Adrenal gland (tissue), 9 donors: ENCODE measurements at regions not wholly inside any gene's neighbourhood (a gene's known extent, or its start where the extent isn't known, plus 50 kb on each side); places are given as distances from the start of the nearest gene placed in this dataset.

Experiments
- DNase-seq, 7 donors: peaks; one replicate each; pipeline ENCODE4 v3.0.0-alpha.2; 2019 to 2020
- H3K27ac ChIP-seq, 5 donors: fragments of 200-600 bp; sonication (generic) in 4 of 5; 1 replicate in 3 of 5; 2 replicates in 2 of 5; pipeline versions ENCODE4 v1.5.1 to v1.8.0; 2016 to 2020; ENCODE audit warnings: mild to moderate bottlenecking in 1 of 5
- H3K27me3 ChIP-seq: fragments of 200-600 bp; 2 replicates; pipeline ENCODE4 v1.8.0; 2021
- H3K36me3 ChIP-seq, 2 donors: fragments of 200-600 bp; replicated peaks in 1 of 2; 1 replicate in 1 of 2; 2 replicates in 1 of 2; pipeline versions ENCODE4 v1.5.1 to v1.8.0; 2018 to 2022
- H3K4me1 ChIP-seq, 2 donors: fragments of 200-600 bp; replicated peaks in 1 of 2; 1 replicate in 1 of 2; 2 replicates in 1 of 2; pipeline versions ENCODE4 v1.5.1 to v1.8.0; 2018 to 2021
- H3K4me3 ChIP-seq, 4 donors: fragments of 200-600 bp; sonication (generic) in 3 of 4; one replicate each; pipeline ENCODE4 v1.5.1; 2016 to 2018
- H3K9me3 ChIP-seq, 3 donors: fragments of 200-600 bp; sonication (generic) in 1 of 3; replicated peaks in 1 of 3; 1 replicate in 2 of 3; 2 replicates in 1 of 3; pipeline versions ENCODE4 v1.5.1 to v1.8.0; 2016 to 2021
- POLR2A ChIP-seq, 2 donors: fragments of 450-650 bp; IDR thresholded peaks; one replicate each; pipeline ENCODE4 v1.6.1; 2017; ENCODE audit warnings: antibody characterized with exemption in 2 of 2, mild to moderate bottlenecking in 2 of 2, moderate library complexity in 1 of 2
- WGBS, 4 donors: extraction: QIAGEN DNeasy Blood & Tissue Kit in 2 of 4; methylation state at CpG; one replicate each; pipeline versions ENCODE4 v1.1.5 to v1.1.7; 2013 to 2017; 5-methylcytosine and 5-hydroxymethylcytosine counted together
- intact Hi-C, 2 donors: fragments of 100-400 bp; cut with DNase I; formaldehyde crosslinking; loops; one replicate each; pipeline versions ENCODE4 v1.14.1 to v1.15.0; 2022 to 2023
- TF ChIP-seq, protein P1 (sequence below), 6 experiments: fragments of 450-650 bp in 4 of 6; fragments of 200-600 bp in 2 of 6; sonication (generic) in 1 of 6; IDR thresholded peaks; 1 replicate in 5 of 6; 2 replicates in 1 of 6; pipeline versions ENCODE4 v1.5.1 to v1.8.0; 2016 to 2021; ENCODE audit warnings: antibody characterized with exemption in 6 of 6, mild to moderate bottlenecking in 2 of 6, moderate library complexity in 1 of 6
- donor health status: healthy with polysubstance abuse.
- donor health status: Bipolar disorder and iron deficiency.
- donor health status: DM: yes; HTN: yes; CAD: no.
- donor health status: DM: no; HTN: no; CAD: no.
- donor health status: DM: no; HTN: no; CAD: no.

DNA sequence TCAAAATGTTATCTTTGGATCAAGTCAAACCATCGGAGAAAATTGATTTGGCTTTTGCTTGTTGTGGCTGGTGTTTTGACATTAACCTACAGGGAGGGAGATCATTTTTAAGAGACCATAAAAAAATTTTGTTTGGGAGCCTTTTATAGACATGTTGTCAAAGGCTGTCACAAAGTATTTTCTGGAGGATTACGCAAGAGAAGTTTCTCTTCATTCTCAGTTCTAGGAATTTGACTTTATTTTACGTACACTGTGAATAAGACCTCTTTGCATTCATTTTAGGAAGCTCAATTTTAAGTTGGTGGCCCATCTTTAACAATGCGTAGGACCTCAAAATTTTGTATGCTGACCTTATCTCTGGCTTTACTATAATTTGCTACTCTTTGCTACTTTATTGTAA, 50.2 kb upstream of the SLC44A1 start:
- TF ChIP-seq POLR2A (IDR thresholded peaks at IDR 0.05): no peak
- TF ChIP-seq, protein P1, sequence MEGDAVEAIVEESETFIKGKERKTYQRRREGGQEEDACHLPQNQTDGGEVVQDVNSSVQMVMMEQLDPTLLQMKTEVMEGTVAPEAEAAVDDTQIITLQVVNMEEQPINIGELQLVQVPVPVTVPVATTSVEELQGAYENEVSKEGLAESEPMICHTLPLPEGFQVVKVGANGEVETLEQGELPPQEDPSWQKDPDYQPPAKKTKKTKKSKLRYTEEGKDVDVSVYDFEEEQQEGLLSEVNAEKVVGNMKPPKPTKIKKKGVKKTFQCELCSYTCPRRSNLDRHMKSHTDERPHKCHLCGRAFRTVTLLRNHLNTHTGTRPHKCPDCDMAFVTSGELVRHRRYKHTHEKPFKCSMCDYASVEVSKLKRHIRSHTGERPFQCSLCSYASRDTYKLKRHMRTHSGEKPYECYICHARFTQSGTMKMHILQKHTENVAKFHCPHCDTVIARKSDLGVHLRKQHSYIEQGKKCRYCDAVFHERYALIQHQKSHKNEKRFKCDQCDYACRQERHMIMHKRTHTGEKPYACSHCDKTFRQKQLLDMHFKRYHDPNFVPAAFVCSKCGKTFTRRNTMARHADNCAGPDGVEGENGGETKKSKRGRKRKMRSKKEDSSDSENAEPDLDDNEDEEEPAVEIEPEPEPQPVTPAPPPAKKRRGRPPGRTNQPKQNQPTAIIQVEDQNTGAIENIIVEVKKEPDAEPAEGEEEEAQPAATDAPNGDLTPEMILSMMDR (IDR thresholded peaks at IDR 0.05): no peak
- 70 to 76% (median 72%) methylated on average over 4 of the region's 4 CpGs for WGBS, 4 donors
- Histone ChIP-seq H3K4me3 (no peak overlapping the region), H3K36me3 (no peaks in the 10 kb centered on the region), H3K9me3 (no peaks in the 10 kb centered on the region), H3K4me1 (peaks cover 7 to 8% of the 10 kb centered on the region in 2 donors), H3K27me3 (no peaks in the 10 kb centered on the region), H3K27ac (no peak overlapping the region)
- intact Hi-C loops: no loop called here
- no peak for DNase-seq
